HepG2 (cell line): ENCODE measurements at regions not wholly inside any gene's neighbourhood (a gene's known extent, or its start where the extent isn't known, plus 50 kb on each side); places are given as distances from the start of the nearest gene placed in this dataset.

Experiments
- ATAC-seq: fragments of 200-7000 bp; cut with Tn5 transposase; 3 replicates; pipeline ENCODE4 v1.9.1; 2020; ENCODE audit warnings: mild to moderate bottlenecking, moderate library complexity
- BruUV-seq: library from RNA; stranded (reverse); fragments of 400-500 nt; replicated peaks from 2 replicates; lab custom pipeline; 2021; lab: Mats Ljungman, UMichigan
- CTCF ChIA-PET: fragments of 300-600 bp; formaldehyde crosslinking; extraction: SDS; loops from one replicate; lab custom pipeline; 2021; ENCODE audit warnings: low total read pairs, inconsistent platforms, low intra/inter-chr PET ratio; lab: Yijun Ruan, JAX
- POLR2A ChIA-PET: fragments of 350-600 bp; sonication (Branson Sonifier 250); formaldehyde crosslinking; loops from one replicate; lab custom pipeline; 2020; ENCODE audit warnings: antibody characterized with exemption, inconsistent platforms; lab: Yijun Ruan, JAX
- DNase-seq: peaks from one replicate; pipeline ENCODE4 v3.0.0-alpha.2; 2015; ENCODE audit warnings: low spot score
- FAIRE-seq: peaks from 3 replicates; lab custom pipeline; 2011; peaks lifted over from hg19 to GRCh38; lab: Jason Lieb, UNC
- H2AFZ ChIP-seq: one replicate; pipeline ENCODE4 v1.6.1; 2011; ENCODE audit warnings: low read length, inconsistent platforms
- H3K27ac ChIP-seq: fragments of 300-600 bp; 3 replicates; pipeline ENCODE4 v1.8.0; 2011; ENCODE audit warnings: mixed run types, mild to moderate bottlenecking, mixed read lengths, low read length, inconsistent platforms; ENCODE audit not compliant: insufficient read depth; ENCODE audit errors: extremely low read length
- H3K27me3 ChIP-seq, 2 experiments: fragments of 200-600 bp in 1 of 2; 2 replicates in 1 of 2; 3 replicates in 1 of 2; pipeline versions ENCODE4 v1.6.0 to v1.8.0; 2011; ENCODE audit warnings: low read length in 2 of 2, mild to moderate bottlenecking in 2 of 2, moderate library complexity in 2 of 2, inconsistent platforms in 1 of 2; ENCODE audit not compliant: insufficient read depth in 2 of 2, control insufficient read depth in 1 of 2
- H3K36me3 ChIP-seq, 2 experiments: fragments of 200-600 bp in 1 of 2; replicated peaks in 1 of 2; 2 replicates in 1 of 2; 3 replicates in 1 of 2; pipeline versions ENCODE4 v1.5.1 to v1.8.0; 2011; ENCODE audit warnings: low read length in 2 of 2, inconsistent platforms in 1 of 2; ENCODE audit not compliant: insufficient read depth in 2 of 2, control insufficient read depth in 1 of 2
- H3K4me1 ChIP-seq: 2 replicates; pipeline ENCODE4 v1.5.1; 2012; ENCODE audit warnings: low read length, inconsistent platforms; ENCODE audit not compliant: insufficient read depth
- H3K4me2 ChIP-seq: 2 replicates; pipeline ENCODE4 v1.6.0; 2011; ENCODE audit warnings: low read depth, low read length, inconsistent platforms
- H3K4me3 ChIP-seq, 3 experiments: fragments of 200-600 bp in 1 of 3; sonication (generic), shearing (Covaris generic) in 1 of 3; replicated peaks in 1 of 3; 2 replicates each; pipeline ENCODE4 v1.5.1; 2011 to 2016; ENCODE audit warnings: low read length in 3 of 3, inconsistent platforms in 2 of 3, low read depth in 2 of 3, mild to moderate bottlenecking in 2 of 3, control low read depth in 1 of 3, mixed read lengths in 1 of 3; ENCODE audit not compliant: insufficient read depth in 1 of 3
- H3K79me2 ChIP-seq: one replicate; pipeline ENCODE4 v1.6.1; 2011; ENCODE audit warnings: low read length, inconsistent platforms; ENCODE audit not compliant: insufficient read depth
- H3K9ac ChIP-seq: 2 replicates; pipeline ENCODE4 v1.6.0; 2011; ENCODE audit warnings: mild to moderate bottlenecking, low read depth, low read length, inconsistent platforms; ENCODE audit not compliant: insufficient read depth
- H3K9me3 ChIP-seq: 2 replicates; pipeline ENCODE4 v1.5.1; 2012; ENCODE audit warnings: mild to moderate bottlenecking, low read length
- H4K20me1 ChIP-seq: 2 replicates; pipeline ENCODE4 v1.6.0; 2011; ENCODE audit warnings: inconsistent platforms, mild to moderate bottlenecking, low read length, moderate library complexity; ENCODE audit not compliant: insufficient read depth
- ATF7-NPFF ChIP-seq: sonication (generic); formaldehyde crosslinking; IDR thresholded peaks from 2 replicates; pipeline ENCODE4 v1.8.1; 2023; ENCODE audit warnings: mild to moderate bottlenecking, low read depth, missing genetic modification reagents, moderate library complexity
- GLI4 ChIP-seq: sonication (generic); formaldehyde crosslinking; IDR thresholded peaks from 2 replicates; pipeline ENCODE4 v1.5.1; 2020; ENCODE audit warnings: missing genetic modification reagents, mild to moderate bottlenecking, moderate library complexity, borderline replicate concordance
- JARID2 ChIP-seq: sonication (generic); formaldehyde crosslinking; IDR thresholded peaks from 2 replicates; pipeline ENCODE4 v1.8.1; 2023; ENCODE audit warnings: missing genetic modification reagents, inconsistent platforms; ENCODE audit not compliant: insufficient replicate concordance
- KLF9 ChIP-seq: IDR thresholded peaks from 2 replicates; pipeline ENCODE4 v1.6.1; 2016; ENCODE audit warnings: low read depth
- MIXL1 ChIP-seq: IDR thresholded peaks from 2 replicates; pipeline ENCODE4 v1.6.1; 2016
- NFE2L2 ChIP-seq: fragments of 150-350 bp; IDR thresholded peaks from 2 replicates; pipeline ENCODE4 v1.6.1; 2014; ENCODE audit warnings: low read length
- SMAD9 ChIP-seq: sonication (generic); formaldehyde crosslinking; IDR thresholded peaks from 2 replicates; pipeline ENCODE4 v1.5.1; 2020; ENCODE audit warnings: mild to moderate bottlenecking, missing genetic modification reagents
- TBX3 ChIP-seq: fragments of 450-650 bp; IDR thresholded peaks from 2 replicates; pipeline ENCODE4 v1.6.1; 2017; ENCODE audit warnings: antibody characterized with exemption, mild to moderate bottlenecking, inconsistent platforms, borderline replicate concordance
- TCF7 ChIP-seq: sonication (generic); IDR thresholded peaks from 2 replicates; pipeline ENCODE4 v1.6.1; 2016; ENCODE audit warnings: antibody characterized with exemption, low read depth
- YY1 ChIP-seq: IDR thresholded peaks from 2 replicates; pipeline ENCODE4 v1.6.1; 2011; ENCODE audit warnings: low read length, low read depth, moderate library complexity, mild to moderate bottlenecking; ENCODE audit not compliant: insufficient read depth, insufficient replicate concordance
- ZNF136 ChIP-seq: sonication (generic); formaldehyde crosslinking; IDR thresholded peaks from 2 replicates; pipeline ENCODE4 v1.8.1; 2022; ENCODE audit warnings: low read depth, mild to moderate bottlenecking, moderate library complexity, missing genetic modification reagents
- ZNF549 ChIP-seq: sonication (generic); formaldehyde crosslinking; IDR thresholded peaks from 2 replicates; pipeline ENCODE4 v1.5.0; 2020; ENCODE audit warnings: missing genetic modification reagents
- ZNF816 ChIP-seq: sonication (generic); formaldehyde crosslinking; IDR thresholded peaks from 2 replicates; pipeline ENCODE4 v1.8.0; 2022; ENCODE audit warnings: missing genetic modification reagents, mild to moderate bottlenecking, borderline replicate concordance
- WGBS: methylation state at CpG from one replicate; pipeline ENCODE4 v1.1.6; 2017; ENCODE audit warnings: low lambda C conversion rate; 5-methylcytosine and 5-hydroxymethylcytosine counted together
- in situ Hi-C: cut with HindIII; loops from 2 replicates; pipeline ENCODE4 v1.10.0; 2017; ENCODE audit warnings: low pct_unique_long_range_greater_than_20kb; ENCODE audit not compliant: extremely low pct_ligation_motif_present
- intact Hi-C: fragments of 100-400 bp; cut with micrococcal nuclease; formaldehyde crosslinking; loops from one replicate; pipeline ENCODE4 v1.10.0; 2022; ENCODE audit not compliant: unreplicated experiment
- TF ChIP-seq, protein P1 (sequence below): IDR thresholded peaks from 2 replicates; pipeline ENCODE4 v1.6.1; 2018; ENCODE audit warnings: missing genetic modification reagents
- TF ChIP-seq, protein P2 (sequence below): sonication (generic); formaldehyde crosslinking; IDR thresholded peaks from 2 replicates; pipeline ENCODE4 v1.4.0; 2020; ENCODE audit warnings: missing genetic modification reagents

DNA sequence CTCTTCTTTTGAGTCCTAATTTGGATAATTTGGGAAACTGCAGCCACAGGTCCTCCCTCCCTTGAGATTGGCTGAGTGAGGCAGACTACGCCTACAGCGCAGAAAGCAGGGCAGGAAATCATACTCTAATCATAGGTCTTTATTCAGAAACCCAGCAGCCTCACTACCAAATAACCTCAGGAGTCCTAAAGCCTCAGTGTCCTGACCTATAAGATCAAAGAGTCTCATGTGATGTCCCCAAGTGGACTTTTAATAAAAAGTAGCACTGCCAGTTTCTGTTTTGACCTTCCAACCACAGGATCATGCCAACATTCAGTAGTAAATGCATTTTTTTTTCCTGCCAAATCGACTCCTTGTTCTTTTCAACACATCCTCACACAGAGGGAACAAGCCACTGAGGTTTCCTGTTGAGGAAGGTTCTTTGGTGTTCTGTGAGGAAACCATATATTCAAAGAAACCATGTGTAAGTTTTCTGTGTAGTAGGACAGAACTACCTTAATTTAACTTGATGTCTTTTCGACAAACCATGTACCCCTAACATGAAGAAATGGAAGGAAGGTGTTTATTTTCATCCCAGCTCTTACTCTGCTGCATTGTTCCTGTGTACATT, 72.2 kb downstream of the VCPKMT start:
- H3K9me3 ChIP-seq = no peaks in the 10 kb centered on the region
- CTCF ChIA-PET = no interaction called here
- no peaks in the 10 kb centered on the region; a peak in 1 of 5 replicates for H3K36me3 ChIP-seq
- H3K4me3 ChIP-seq = no peak overlapping the region
- TF ChIP-seq ZNF549 (no peak), JARID2 (no peak), ATF7-NPFF (no peak), NFE2L2 (no peak), KLF9 (CRISPR knock-in tag) (no peak), YY1 (no peak), ZNF816 (no peak), SMAD9 (CRISPR knock-in tag) (no peak), MIXL1 (CRISPR knock-in tag) (no peak), GLI4 (no peak), TBX3 (no peak), TCF7 (no peak), ZNF136 (CRISPR knock-in tag) (no peak)
- TF ChIP-seq, protein P1, sequence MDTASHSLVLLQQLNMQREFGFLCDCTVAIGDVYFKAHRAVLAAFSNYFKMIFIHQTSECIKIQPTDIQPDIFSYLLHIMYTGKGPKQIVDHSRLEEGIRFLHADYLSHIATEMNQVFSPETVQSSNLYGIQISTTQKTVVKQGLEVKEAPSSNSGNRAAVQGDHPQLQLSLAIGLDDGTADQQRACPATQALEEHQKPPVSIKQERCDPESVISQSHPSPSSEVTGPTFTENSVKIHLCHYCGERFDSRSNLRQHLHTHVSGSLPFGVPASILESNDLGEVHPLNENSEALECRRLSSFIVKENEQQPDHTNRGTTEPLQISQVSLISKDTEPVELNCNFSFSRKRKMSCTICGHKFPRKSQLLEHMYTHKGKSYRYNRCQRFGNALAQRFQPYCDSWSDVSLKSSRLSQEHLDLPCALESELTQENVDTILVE (CRISPR knock-in tag) = no peak
- TF ChIP-seq, protein P2, sequence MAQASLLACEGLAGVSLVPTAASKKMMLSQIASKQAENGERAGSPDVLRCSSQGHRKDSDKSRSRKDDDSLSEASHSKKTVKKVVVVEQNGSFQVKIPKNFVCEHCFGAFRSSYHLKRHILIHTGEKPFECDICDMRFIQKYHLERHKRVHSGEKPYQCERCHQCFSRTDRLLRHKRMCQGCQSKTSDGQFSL (CRISPR knock-in tag) = no peak
- ATAC-seq = no peak
- no peaks in the 10 kb centered on the region for H4K20me1 ChIP-seq
- peaks cover 80% of the 10 kb centered on the region for H3K4me1 ChIP-seq
- in situ Hi-C loops (no loop called here), intact Hi-C loops (loop anchor here (10.0 kb wide), 1 partner anchor 61 kb away; no protein-coding TSS in a partner anchor)
- 95% methylated on average over 4 of the region's 4 CpGs for WGBS
- DNase-seq = no peak
- POLR2A ChIA-PET = interaction anchor here (0.6 to 1.9 kb wide), 6 partner anchors 17 to 181 kb away, joined by 3 to 33 read pairs (median 5); no protein-coding TSS in a partner anchor
- FAIRE-seq = no peak
- H2AFZ ChIP-seq = peak overlapping the region; percentile 95
- BruUV-seq = no TSS peak
- no peaks in the 10 kb centered on the region for H3K79me2 ChIP-seq
- H3K4me2 ChIP-seq = 0 out of 2 replicates have a peak overlapping the region, but pooled peaks have one; percentile 10
- peak overlapping the region; percentile 29; the same call in 1 of the 2 replicates for H3K9ac ChIP-seq
- no peaks in the 10 kb centered on the region for H3K27me3 ChIP-seq
- peak overlapping the region; percentile 65 for H3K27ac ChIP-seq
